ENCODE measurements at regions not wholly inside any gene's neighbourhood (a gene's known extent, or its start where the extent isn't known, plus 50 kb on each side); places are given as distances from the start of the nearest gene placed in this dataset.

GRCh38 chrX:63475200-63475599, 124.1 kb upstream of the SPIN4 start:
- TF ChIP-seq EZH2 (IDR thresholded peaks at IDR 0.05; ENCODE audit: low read depth) (no peak), CTCF (conservative IDR thresholded peaks at IDR 0.05) (no peak)

Measured in PC-9 (cell line).